Stomach (tissue), 8 donors: ENCODE measurements at regions not wholly inside any gene's neighbourhood (a gene's known extent, or its start where the extent isn't known, plus 50 kb on each side); places are given as distances from the start of the nearest gene placed in this dataset.

Source experiments
- DNase-seq, 2 donors: peaks; one replicate each; pipeline versions ENCODE4 v3.0.0 to v3.0.0-alpha.2; 2013 to 2019
- H3K27ac ChIP-seq, 5 donors: fragments of 200-600 bp in 4 of 5; sonication (generic) in 4 of 5; one replicate each; pipeline ENCODE4 v1.5.1; 2013 to 2019; ENCODE audit warnings: mild to moderate bottlenecking in 1 of 5, moderate library complexity in 1 of 5
- H3K27me3 ChIP-seq, 3 donors: fragments of 200-600 bp; sonication (generic); one replicate each; pipeline ENCODE4 v1.5.1; 2017 to 2019; ENCODE audit warnings: mixed run types in 1 of 3
- H3K36me3 ChIP-seq, 4 donors: fragments of 200-600 bp; sonication (generic); 1 replicate in 3 of 4; 2 replicates in 1 of 4; pipeline ENCODE4 v1.5.1; 2016 to 2019
- H3K4me1 ChIP-seq, 4 donors: fragments of 200-600 bp; sonication (generic); one replicate each; pipeline ENCODE4 v1.5.1; 2016 to 2019
- H3K4me3 ChIP-seq, 4 donors: fragments of 200-600 bp; sonication (generic) in 3 of 4; one replicate each; pipeline ENCODE4 v1.5.1; 2016 to 2019; ENCODE audit warnings: mild to moderate bottlenecking in 1 of 4
- H3K9me3 ChIP-seq, 4 donors: fragments of 200-600 bp; sonication (generic); one replicate each; pipeline ENCODE4 v1.5.1; 2016 to 2019
- EP300 ChIP-seq: sonication (generic); formaldehyde crosslinking; IDR thresholded peaks from one replicate; pipeline ENCODE4 v1.6.1; 2017; ENCODE audit warnings: antibody characterized with exemption
- POLR2A ChIP-seq, 4 donors: fragments of 450-650 bp; IDR thresholded peaks; one replicate each; pipeline ENCODE4 v1.6.1; 2016; ENCODE audit warnings: antibody characterized with exemption in 4 of 4, control low read depth in 2 of 4, mild to moderate bottlenecking in 1 of 4, moderate library complexity in 1 of 4
- POLR2AphosphoS5 ChIP-seq, 3 donors: sonication (generic); formaldehyde crosslinking; IDR thresholded peaks; one replicate each; pipeline ENCODE4 v1.6.1; 2016; ENCODE audit warnings: antibody characterized with exemption in 3 of 3
- WGBS, 5 donors: extraction: QIAGEN DNeasy Blood & Tissue Kit in 3 of 5; methylation state at CpG; one replicate each; pipeline versions ENCODE4 v1.1.5 to v1.1.7; 2013 to 2018; 5-methylcytosine and 5-hydroxymethylcytosine counted together
- intact Hi-C: fragments of 100-400 bp; cut with DNase I; formaldehyde crosslinking; loops from one replicate; pipeline ENCODE4 v1.15.1; 2023; ENCODE audit warnings: low total_unique reads
- TF ChIP-seq, protein P1 (sequence below), 7 experiments: fragments of 450-650 bp in 4 of 7; fragments of 200-600 bp in 3 of 7; sonication (generic) in 3 of 7; IDR thresholded peaks; one replicate each; pipeline ENCODE4 v1.5.1; 2016 to 2019; ENCODE audit warnings: antibody characterized with exemption in 7 of 7, control low read depth in 2 of 7, mild to moderate bottlenecking in 1 of 7
- donor health status: healthy with polysubstance abuse.
- donor health status: Bipolar disorder and iron deficiency.
- donor health status: healthy.

DNA sequence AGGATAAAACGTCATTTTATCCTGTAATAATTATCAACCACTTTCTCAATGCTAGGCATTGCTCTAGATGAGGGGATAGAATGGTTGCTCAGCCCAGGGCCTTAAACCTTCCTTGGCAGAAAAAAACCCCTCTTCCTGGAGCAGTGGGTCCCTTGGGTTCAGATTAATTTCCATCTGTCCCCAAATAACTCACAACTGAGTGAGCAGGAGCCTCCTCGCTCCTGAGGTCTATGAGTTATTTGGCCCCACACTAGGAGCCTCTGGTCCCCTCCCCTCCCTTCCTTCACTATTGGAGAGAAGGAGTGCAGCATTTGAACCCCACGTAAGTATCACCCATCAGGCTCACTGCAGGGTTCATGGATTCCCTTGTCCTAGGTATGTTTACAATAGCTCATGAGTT, 157.5 kb upstream of the FHL2 start:
- no peaks in the 10 kb centered on the region for H3K36me3 ChIP-seq
- H3K9me3 ChIP-seq: no peaks in the 10 kb centered on the region
- no peak overlapping the region for H3K4me3 ChIP-seq
- H3K4me1 ChIP-seq: peaks cover 0 to 10% (median 0%) of the 10 kb centered on the region in 4 donors
- TF ChIP-seq POLR2AphosphoS5 (IDR thresholded peaks at IDR 0.05) (no peak), POLR2A (IDR thresholded peaks at IDR 0.05) (no peak), EP300 (no peak)
- TF ChIP-seq, protein P1, sequence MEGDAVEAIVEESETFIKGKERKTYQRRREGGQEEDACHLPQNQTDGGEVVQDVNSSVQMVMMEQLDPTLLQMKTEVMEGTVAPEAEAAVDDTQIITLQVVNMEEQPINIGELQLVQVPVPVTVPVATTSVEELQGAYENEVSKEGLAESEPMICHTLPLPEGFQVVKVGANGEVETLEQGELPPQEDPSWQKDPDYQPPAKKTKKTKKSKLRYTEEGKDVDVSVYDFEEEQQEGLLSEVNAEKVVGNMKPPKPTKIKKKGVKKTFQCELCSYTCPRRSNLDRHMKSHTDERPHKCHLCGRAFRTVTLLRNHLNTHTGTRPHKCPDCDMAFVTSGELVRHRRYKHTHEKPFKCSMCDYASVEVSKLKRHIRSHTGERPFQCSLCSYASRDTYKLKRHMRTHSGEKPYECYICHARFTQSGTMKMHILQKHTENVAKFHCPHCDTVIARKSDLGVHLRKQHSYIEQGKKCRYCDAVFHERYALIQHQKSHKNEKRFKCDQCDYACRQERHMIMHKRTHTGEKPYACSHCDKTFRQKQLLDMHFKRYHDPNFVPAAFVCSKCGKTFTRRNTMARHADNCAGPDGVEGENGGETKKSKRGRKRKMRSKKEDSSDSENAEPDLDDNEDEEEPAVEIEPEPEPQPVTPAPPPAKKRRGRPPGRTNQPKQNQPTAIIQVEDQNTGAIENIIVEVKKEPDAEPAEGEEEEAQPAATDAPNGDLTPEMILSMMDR (IDR thresholded peaks at IDR 0.05): no peak
- intact Hi-C loops: no loop called here
- DNase-seq: no peak
- H3K27ac ChIP-seq: no peak overlapping the region
- peaks cover 0 to 16% (median 0%) of the 10 kb centered on the region in 3 donors for H3K27me3 ChIP-seq
- 80 to 95% (median 89%) methylated on average over 3 of the region's 3 CpGs for WGBS, 5 donors

DNA sequence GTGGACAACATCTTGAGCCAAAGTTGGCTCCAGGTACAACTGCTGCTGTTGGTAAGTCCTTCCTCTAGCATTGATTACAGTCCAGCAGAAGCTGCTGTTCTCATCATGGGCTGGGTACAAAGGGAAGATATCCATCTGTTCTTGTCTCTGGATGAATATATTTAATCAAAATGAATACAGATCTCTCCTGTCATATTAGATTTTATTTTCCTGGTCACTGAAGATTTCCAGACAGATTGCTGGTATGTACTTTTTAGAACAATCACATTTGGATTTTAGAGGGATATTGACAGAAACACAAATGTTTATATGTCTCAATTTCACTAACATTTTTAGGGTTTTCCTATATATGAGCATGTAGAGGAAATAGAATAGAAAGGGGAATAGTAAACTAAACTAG, 155.4 kb upstream of the FHL2 start:
- TF ChIP-seq POLR2AphosphoS5 (IDR thresholded peaks at IDR 0.05) (no peak), POLR2A (IDR thresholded peaks at IDR 0.05) (no peak), EP300 (no peak)
- TF ChIP-seq, protein P1 (IDR thresholded peaks at IDR 0.05): no peak
- intact Hi-C loops: no loop called here

DNA sequence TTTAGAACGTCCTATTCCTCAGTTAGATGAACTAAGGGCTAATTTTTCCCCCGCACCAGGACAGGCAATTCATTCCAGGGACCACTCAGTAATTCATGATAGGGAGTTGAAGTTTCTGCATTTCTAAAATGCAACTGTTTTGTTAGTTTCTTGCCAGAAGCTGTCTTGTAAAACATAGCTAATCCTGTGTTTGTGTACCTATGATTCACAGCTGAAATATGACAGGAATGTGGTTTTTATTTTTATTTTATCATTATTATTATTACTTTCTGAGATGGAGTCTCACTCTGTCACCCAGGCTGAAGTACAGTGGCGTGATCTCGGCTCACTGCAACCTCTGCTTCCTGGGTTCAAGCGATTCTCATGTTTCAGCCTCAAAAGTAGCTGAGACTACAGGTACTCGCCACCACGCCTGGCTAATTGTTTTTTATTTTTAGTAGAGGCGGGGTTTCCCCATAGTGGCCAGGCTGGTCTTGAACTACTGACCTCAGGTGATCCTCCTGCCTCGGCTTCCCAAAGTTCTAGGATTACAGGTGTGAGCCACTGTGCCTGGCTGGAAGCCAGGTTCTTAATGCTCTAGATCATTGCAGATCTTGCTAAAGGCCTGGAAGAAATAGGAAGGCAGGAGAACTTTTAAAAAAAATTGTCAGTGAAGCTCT, 154.8 kb upstream of the FHL2 start:
- TF ChIP-seq POLR2AphosphoS5 (IDR thresholded peaks at IDR 0.05) (no peak), POLR2A (IDR thresholded peaks at IDR 0.05) (no peak), EP300 (no peak)
- TF ChIP-seq, protein P1 (IDR thresholded peaks at IDR 0.05): no peak
- peaks cover 0 to 10% (median 0%) of the 10 kb centered on the region in 4 donors for H3K4me1 ChIP-seq
- DNase-seq: peak in 1 of 2 donors; percentile 20
- intact Hi-C loops: no loop called here
- no peaks in the 10 kb centered on the region for H3K9me3 ChIP-seq
- peaks cover 0 to 11% (median 0%) of the 10 kb centered on the region in 3 donors for H3K27me3 ChIP-seq
- no peaks in the 10 kb centered on the region for H3K36me3 ChIP-seq
- WGBS, 5 donors: 56 to 66% (median 62%) methylated on average over 9 of the region's 9 CpGs
- H3K4me3 ChIP-seq: no peak overlapping the region
- H3K27ac ChIP-seq: no peak overlapping the region

More for the DNA sequence above, 155.4 kb upstream of the FHL2 start:
- Histone ChIP-seq H3K27ac (no peak overlapping the region), H3K36me3 (no peaks in the 10 kb centered on the region), H3K9me3 (no peaks in the 10 kb centered on the region), H3K4me3 (no peak overlapping the region), H3K27me3 (peaks cover 0 to 11% (median 0%) of the 10 kb centered on the region in 3 donors), H3K4me1 (peaks cover 0 to 10% (median 0%) of the 10 kb centered on the region in 4 donors)
- DNase-seq: no peak

DNA sequence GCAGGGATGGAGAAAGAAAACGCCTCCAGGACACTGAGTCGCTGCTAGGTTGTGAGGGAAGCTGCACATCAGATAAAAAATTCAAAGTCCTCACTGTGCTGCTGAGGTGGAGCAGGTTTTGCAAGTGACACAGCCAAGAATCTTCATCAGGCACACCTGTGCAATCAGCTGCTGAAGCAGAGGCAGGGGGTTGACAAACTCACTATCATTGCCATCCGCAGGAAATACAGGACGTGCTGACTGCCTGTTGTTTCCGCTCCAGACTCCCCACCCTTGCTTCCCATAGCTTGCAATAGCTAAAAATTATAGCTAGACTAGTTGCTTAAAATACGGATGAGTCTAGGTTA, 147.8 kb upstream of the FHL2 start:
- H3K27me3 ChIP-seq: peaks cover 0 to 4% (median 0%) of the 10 kb centered on the region in 3 donors
- H3K9me3 ChIP-seq: no peaks in the 10 kb centered on the region
- TF ChIP-seq, protein P1 (IDR thresholded peaks at IDR 0.05): no peak
- TF ChIP-seq POLR2A (IDR thresholded peaks at IDR 0.05): no peak
- TF ChIP-seq EP300: no peak
- TF ChIP-seq POLR2AphosphoS5 (IDR thresholded peaks at IDR 0.05): no peak
- intact Hi-C loops: no loop called here
- no peaks in the 10 kb centered on the region for H3K36me3 ChIP-seq
- H3K4me3 ChIP-seq: no peak overlapping the region
- DNase-seq: no peak
- no peak overlapping the region for H3K27ac ChIP-seq
- WGBS, 5 donors: 49 to 78% (median 67%) methylated on average over 6 of the region's 6 CpGs
- H3K4me1 ChIP-seq: peaks cover 0 to 5% (median 4%) of the 10 kb centered on the region in 4 donors
